Endothelial cell of umbilical vein (primary cell): ENCODE measurements at regions not wholly inside any gene's neighbourhood (a gene's known extent, or its start where the extent isn't known, plus 50 kb on each side); places are given as distances from the start of the nearest gene placed in this dataset.

Source experiments
- BruUV-seq: library from RNA; stranded (reverse); fragments of 400-500 nt; replicated peaks from 2 replicates; lab custom pipeline; 2021; lab: Mats Ljungman, UMichigan
- CTCF ChIA-PET: fragments of 300-600, 350-600 bp; sonication (Branson Sonifier 250); formaldehyde crosslinking; loops from one replicate; lab custom pipeline; 2021; ENCODE audit warnings: antibody characterized with exemption, inconsistent platforms; lab: Charles Lee
- POLR2A ChIA-PET: fragments of 300-600, 350-600 bp; sonication (Branson Sonifier 250); formaldehyde crosslinking; loops from one replicate; lab custom pipeline; 2021; ENCODE audit warnings: antibody characterized with exemption, inconsistent platforms; lab: Charles Lee
- DNase-seq: peaks from one replicate; pipeline ENCODE4 v3.0.0-alpha.2; 2011; ENCODE audit warnings: low read depth, low spot score
- FAIRE-seq: peaks from 2 replicates; lab custom pipeline; 2011; peaks lifted over from hg19 to GRCh38; lab: Jason Lieb, UNC
- H2AFZ ChIP-seq: 2 replicates; pipeline ENCODE4 v1.6.0; 2012; ENCODE audit warnings: low read depth, low read length, control low read depth, inconsistent platforms
- H3K27ac ChIP-seq: 2 replicates; pipeline ENCODE4 v1.5.1; 2011; ENCODE audit warnings: low read depth, mild to moderate bottlenecking, control low read depth, low read length, moderate library complexity; ENCODE audit not compliant: insufficient read depth
- H3K27me3 ChIP-seq, 2 experiments: 2 replicates each; pipeline versions ENCODE4 v1.6.0 to v1.6.1; 2011; ENCODE audit warnings: low read length in 2 of 2, mixed read lengths in 1 of 2; ENCODE audit not compliant: control insufficient read depth in 2 of 2, insufficient read depth in 2 of 2
- H3K36me3 ChIP-seq, 2 experiments: 2 replicates in 1 of 2; 3 replicates in 1 of 2; pipeline ENCODE4 v1.5.1; 2011; ENCODE audit warnings: low read length in 2 of 2, mild to moderate bottlenecking in 1 of 2, moderate library complexity in 1 of 2; ENCODE audit not compliant: control insufficient read depth in 2 of 2, insufficient read depth in 2 of 2; ENCODE audit errors: extremely low read depth in 1 of 2
- H3K4me1 ChIP-seq: 3 replicates; pipeline ENCODE4 v1.5.1; 2011; ENCODE audit warnings: mild to moderate bottlenecking, low read length; ENCODE audit not compliant: control insufficient read depth, insufficient read depth; ENCODE audit errors: extremely low read depth
- H3K4me2 ChIP-seq: 2 replicates; pipeline ENCODE4 v1.6.1; 2011; ENCODE audit warnings: low read length, control low read depth, mixed read lengths; ENCODE audit not compliant: insufficient read depth
- H3K4me3 ChIP-seq, 3 experiments: fragments of 200-600 bp in 1 of 3; sonication (generic), shearing (Covaris generic) in 1 of 3; replicated peaks in 1 of 3; 2 replicates each; pipeline ENCODE4 v1.5.1; 2011 to 2016; ENCODE audit warnings: control low read depth in 3 of 3, low read length in 3 of 3, mild to moderate bottlenecking in 2 of 3, inconsistent platforms in 1 of 3, low read depth in 1 of 3, moderate library complexity in 1 of 3; ENCODE audit not compliant: insufficient read depth in 1 of 3
- H3K79me2 ChIP-seq: 2 replicates; pipeline ENCODE4 v1.6.0; 2012; ENCODE audit warnings: low read length, inconsistent platforms; ENCODE audit not compliant: control insufficient read depth, insufficient read depth
- H3K9ac ChIP-seq: replicated peaks from 2 replicates; pipeline ENCODE3; 2011; ENCODE audit warnings: low read length, control low read depth; ENCODE audit not compliant: insufficient read depth; ENCODE audit errors: extremely low read depth
- H3K9me1 ChIP-seq: replicated peaks from 3 replicates; pipeline ENCODE4 v1.6.0; 2011; ENCODE audit warnings: mild to moderate bottlenecking, low read length; ENCODE audit not compliant: control insufficient read depth, insufficient read depth; ENCODE audit errors: extremely low read depth
- H3K9me3 ChIP-seq: replicated peaks from 2 replicates; pipeline ENCODE4 v1.5.1; 2012; ENCODE audit warnings: low read length, inconsistent platforms; ENCODE audit not compliant: control insufficient read depth, insufficient read depth
- H4K20me1 ChIP-seq: replicated peaks from 2 replicates; pipeline ENCODE3; 2011; ENCODE audit warnings: mild to moderate bottlenecking, low read length; ENCODE audit not compliant: control insufficient read depth, insufficient read depth; ENCODE audit errors: extremely low read depth
- EZH2 ChIP-seq: IDR thresholded peaks from 2 replicates; pipeline ENCODE4 v1.6.1; 2012; ENCODE audit warnings: borderline replicate concordance, low read depth, mild to moderate bottlenecking, moderate library complexity, low read length, inconsistent platforms; ENCODE audit not compliant: severe bottlenecking
- FOS ChIP-seq: IDR thresholded peaks from 2 replicates; pipeline ENCODE4 v1.6.1; 2011; ENCODE audit warnings: mild to moderate bottlenecking, low read length, moderate library complexity, borderline replicate concordance; ENCODE audit not compliant: insufficient read depth
- GATA2 ChIP-seq: IDR thresholded peaks from 2 replicates; pipeline ENCODE4 v1.7.0; 2011; ENCODE audit warnings: low read depth, mild to moderate bottlenecking, moderate library complexity, mixed read lengths, low read length; ENCODE audit not compliant: insufficient read length, insufficient read depth
- JUN ChIP-seq: IDR thresholded peaks from 2 replicates; pipeline ENCODE4 v1.6.1; 2011; ENCODE audit warnings: borderline replicate concordance, low read depth; ENCODE audit not compliant: insufficient read length, insufficient read depth
- MYC ChIP-seq: IDR thresholded peaks from one replicate; pipeline ENCODE4 v1.6.1; 2011; ENCODE audit warnings: mild to moderate bottlenecking, low read depth, low read length
- POLR2A ChIP-seq: IDR thresholded peaks from 2 replicates; pipeline ENCODE4 v1.6.1; 2012; ENCODE audit warnings: low read depth, mild to moderate bottlenecking, control low read depth, low read length
- POLR2AphosphoS5 ChIP-seq: IDR thresholded peaks from 2 replicates; pipeline ENCODE4 v1.6.1; 2012; ENCODE audit warnings: low read depth, mild to moderate bottlenecking, control low read depth, low read length, moderate library complexity; ENCODE audit not compliant: insufficient read depth
- dilution Hi-C: fragments of 300-500 bp; cut with MboI; formaldehyde crosslinking; loops from one replicate; pipeline ENCODE4 v1.15.0; 2019; ENCODE audit warnings: low sequenced_read_pairs; ENCODE audit not compliant: extremely low pct_ligation_motif_present
- intact Hi-C: fragments of 100-400 bp; cut with micrococcal nuclease; formaldehyde crosslinking; loops from one replicate; pipeline ENCODE4 v1.10.0; 2022
- TF ChIP-seq, protein P1 (sequence below): IDR thresholded peaks from 2 replicates; pipeline ENCODE4 v1.6.1; 2011; ENCODE audit not compliant: insufficient read depth, insufficient read length
- TF ChIP-seq, protein P2 (sequence below), 2 donors: IDR thresholded peaks; 1 replicate in 1 of 2; 2 replicates in 1 of 2; pipeline ENCODE4 v1.5.1; 2011; ENCODE audit warnings: low read length in 2 of 2, mild to moderate bottlenecking in 2 of 2, moderate library complexity in 2 of 2, control low read depth in 1 of 2, inconsistent platforms in 1 of 2, low read depth in 1 of 2; ENCODE audit not compliant: insufficient read depth in 1 of 2; ENCODE audit errors: extremely low read depth in 1 of 2

DNA sequence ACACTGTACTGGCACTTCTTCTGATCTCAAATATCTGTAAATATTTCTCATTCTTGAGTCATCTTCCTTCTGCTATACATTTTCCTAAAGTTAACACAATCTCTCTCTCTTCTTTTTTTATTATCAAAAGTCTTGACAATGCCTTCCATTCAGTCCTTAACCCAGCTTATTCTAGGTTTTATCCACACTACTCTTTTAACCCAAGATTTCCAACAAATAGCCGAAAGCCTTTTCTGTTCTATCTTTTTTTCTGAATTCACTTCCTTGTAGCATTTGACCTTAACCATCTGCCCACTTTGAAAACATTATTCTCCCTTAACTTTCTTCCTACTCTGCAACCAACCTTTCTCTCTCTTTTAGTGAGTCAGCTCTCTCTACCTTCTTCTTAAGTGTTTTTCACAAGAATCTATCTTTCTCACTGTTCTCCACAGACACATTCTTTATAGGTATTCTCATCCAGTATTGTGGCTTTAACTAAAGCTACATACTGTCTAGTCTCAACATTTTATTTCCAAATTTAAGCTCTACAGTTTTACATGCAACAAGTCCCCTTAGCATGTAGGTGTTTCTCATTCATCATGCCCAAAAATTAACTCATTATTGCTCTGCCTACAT lies 915.6 kb downstream of the KCNMA1 start:
- DNase-seq (no peak), FAIRE-seq (no peak)
- Histone ChIP-seq H3K4me2 (no peak overlapping the region), H3K9me1 (no peaks in the 10 kb centered on the region), H3K36me3 (no peaks in the 10 kb centered on the region), H3K9me3 (no peaks in the 10 kb centered on the region), H3K9ac (no peak overlapping the region), H3K79me2 (no peaks in the 10 kb centered on the region), H3K27me3 (no peaks in the 10 kb centered on the region), H3K4me3 (no peak overlapping the region), H4K20me1 (no peaks in the 10 kb centered on the region), H3K4me1 (no peaks in the 10 kb centered on the region), H2AFZ (no peak overlapping the region), H3K27ac (no peak overlapping the region)
- intact Hi-C loops (no loop called here), dilution Hi-C loops (no loop called here)
- ChIA-PET POLR2A (no interaction called here), CTCF (no interaction called here)
- no TSS peak for BruUV-seq
- TF ChIP-seq POLR2A (no peak), EZH2 (no peak), JUN (no peak), POLR2AphosphoS5 (no peak), GATA2 (no peak), FOS (no peak), MYC (no peak)
- TF ChIP-seq, protein P1, sequence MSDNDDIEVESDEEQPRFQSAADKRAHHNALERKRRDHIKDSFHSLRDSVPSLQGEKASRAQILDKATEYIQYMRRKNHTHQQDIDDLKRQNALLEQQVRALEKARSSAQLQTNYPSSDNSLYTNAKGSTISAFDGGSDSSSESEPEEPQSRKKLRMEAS = no peak
- TF ChIP-seq, protein P2, sequence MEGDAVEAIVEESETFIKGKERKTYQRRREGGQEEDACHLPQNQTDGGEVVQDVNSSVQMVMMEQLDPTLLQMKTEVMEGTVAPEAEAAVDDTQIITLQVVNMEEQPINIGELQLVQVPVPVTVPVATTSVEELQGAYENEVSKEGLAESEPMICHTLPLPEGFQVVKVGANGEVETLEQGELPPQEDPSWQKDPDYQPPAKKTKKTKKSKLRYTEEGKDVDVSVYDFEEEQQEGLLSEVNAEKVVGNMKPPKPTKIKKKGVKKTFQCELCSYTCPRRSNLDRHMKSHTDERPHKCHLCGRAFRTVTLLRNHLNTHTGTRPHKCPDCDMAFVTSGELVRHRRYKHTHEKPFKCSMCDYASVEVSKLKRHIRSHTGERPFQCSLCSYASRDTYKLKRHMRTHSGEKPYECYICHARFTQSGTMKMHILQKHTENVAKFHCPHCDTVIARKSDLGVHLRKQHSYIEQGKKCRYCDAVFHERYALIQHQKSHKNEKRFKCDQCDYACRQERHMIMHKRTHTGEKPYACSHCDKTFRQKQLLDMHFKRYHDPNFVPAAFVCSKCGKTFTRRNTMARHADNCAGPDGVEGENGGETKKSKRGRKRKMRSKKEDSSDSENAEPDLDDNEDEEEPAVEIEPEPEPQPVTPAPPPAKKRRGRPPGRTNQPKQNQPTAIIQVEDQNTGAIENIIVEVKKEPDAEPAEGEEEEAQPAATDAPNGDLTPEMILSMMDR (IDR thresholded peaks at IDR 0.05; ENCODE audit: extremely low read depth in 1 of 2, insufficient read depth in 1 of 2, low read depth in 1 of 2, low read length in 2 of 2) = no peak
